HG03565 (cell line): ENCODE measurements at regions not wholly inside any gene's neighbourhood (a gene's known extent, or its start where the extent isn't known, plus 50 kb on each side); places are given as distances from the start of the nearest gene placed in this dataset.

Experiments
- ATAC-seq: cut with Tn5 transposase; IDR thresholded peaks from one replicate; pipeline ENCODE4 v1.9.1; 2021; ENCODE audit warnings: mild to moderate bottlenecking, moderate library complexity; ENCODE audit not compliant: unreplicated experiment

DNA sequence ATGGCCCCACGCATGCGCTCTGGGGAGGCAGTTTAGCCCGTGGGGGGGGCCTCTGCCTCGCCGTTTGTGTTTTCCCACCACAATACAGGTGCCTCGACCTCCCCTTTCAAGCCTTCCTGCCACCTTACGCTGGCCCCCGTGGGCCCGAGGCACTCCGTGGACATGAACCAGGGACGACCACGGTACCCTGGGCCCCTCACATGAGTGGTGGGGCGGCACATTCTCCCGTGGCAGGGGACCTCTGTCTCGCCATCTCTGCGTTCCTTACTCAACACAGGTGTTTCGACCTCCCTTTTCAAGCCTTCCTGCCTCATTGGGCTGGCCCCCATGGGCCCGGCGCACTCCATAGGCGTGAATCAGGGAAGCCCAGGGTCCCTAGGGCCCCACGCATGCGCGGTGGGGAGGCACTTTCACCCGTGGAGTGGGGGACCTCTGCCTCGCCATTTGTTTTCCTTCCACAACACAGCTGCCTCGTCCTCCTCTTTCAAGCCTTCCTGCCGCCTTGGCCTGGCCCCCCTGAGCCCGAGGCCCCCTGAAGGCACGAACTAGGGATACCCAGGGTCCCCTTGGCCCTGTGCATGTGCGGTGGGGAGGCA is 339.5 kb downstream of the ALG10 start:
- no peak for ATAC-seq

GRCh38 chr12:34363050-34363673 is 340.9 kb downstream of the ALG10 start:
- no peak for ATAC-seq

GRCh38 chr12:34368079-34368478 is 345.8 kb downstream of the ALG10 start:
- ATAC-seq, result no peak

GRCh38 chr12:34371050-34371449 is 348.8 kb downstream of the ALG10 start:
- ATAC-seq, result no peak

DNA sequence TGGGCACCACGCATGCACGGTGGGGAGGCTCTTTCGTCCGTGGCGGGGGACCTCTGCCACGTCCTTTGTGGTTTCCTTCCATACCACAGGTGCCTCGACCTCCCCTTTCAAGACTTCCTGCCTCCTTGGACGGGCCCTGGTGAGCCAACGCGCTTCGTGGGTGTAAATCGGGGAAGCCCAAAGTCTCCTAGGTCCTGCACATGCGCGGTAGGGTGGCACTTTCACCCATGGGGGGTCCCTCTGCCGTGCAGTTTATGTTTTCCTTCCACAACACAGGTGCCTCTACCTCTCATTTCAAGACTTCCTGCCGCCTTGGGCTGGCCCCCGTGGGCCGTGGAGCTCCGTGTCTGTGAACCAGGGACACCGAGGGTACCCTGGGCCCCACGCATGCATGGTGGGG is 349.7 kb downstream of the ALG10 start:
- no peak for ATAC-seq

DNA sequence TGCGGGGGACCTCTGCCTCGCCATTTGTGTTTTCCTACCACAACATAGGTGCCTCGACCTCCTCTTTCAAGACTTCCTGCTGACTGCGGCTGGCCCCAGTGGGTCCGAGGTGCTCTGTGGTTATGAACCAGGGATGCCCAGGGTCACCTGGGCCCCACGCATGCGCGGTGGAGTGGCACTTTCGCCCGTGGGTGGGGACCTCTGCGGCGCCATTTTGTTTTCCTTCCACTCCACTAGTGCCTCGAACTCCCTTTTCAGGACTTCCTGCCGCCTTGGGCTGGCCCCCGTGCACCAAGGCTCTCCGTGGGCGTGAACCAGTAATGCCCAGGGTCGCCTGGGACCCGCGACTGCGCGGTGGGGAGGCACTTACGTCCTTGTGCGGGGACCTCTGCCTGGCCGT is 351.6 kb downstream of the ALG10 start:
- ATAC-seq, result no peak

DNA sequence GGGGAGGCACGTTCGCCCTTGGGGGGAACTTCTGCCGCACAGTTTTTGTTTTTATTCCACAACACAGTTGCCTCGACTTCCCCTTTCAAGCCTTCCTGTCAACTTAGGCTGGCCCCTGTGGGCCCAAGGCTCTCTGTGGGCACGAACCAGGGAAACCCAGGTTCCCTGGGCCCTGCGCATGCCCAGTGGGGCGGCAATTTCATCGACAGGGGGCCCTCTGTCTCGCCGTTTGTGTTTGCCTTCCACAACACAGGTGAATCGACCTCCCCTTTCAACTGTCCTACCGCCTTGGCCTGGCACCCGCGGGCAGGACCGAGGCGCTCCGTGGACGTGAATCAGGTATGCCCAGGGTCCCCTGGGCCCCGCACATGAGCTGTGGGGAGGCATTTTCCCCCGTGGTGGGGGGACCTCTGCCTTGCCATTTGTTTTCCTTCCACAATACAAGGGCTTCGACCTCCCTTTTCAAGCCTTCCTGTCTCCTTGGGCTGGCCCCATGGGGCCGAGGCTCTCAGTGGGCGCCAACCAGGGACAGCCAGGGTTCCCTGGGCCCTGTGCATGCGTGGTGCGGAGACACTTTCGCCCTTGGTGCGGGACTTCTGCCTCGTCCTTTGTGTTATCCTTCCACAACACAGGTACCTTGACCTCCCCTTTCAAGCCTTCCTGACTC is 354.0 kb downstream of the ALG10 start:
- ATAC-seq, result no peak

- no peak for ATAC-seq
Measured at GRCh38 chr12:34377243-34378035, 355.1 kb downstream of the ALG10 start.

- no peak for ATAC-seq
Measured at GRCh38 chr12:34379142-34379541, 356.8 kb downstream of the ALG10 start.

GRCh38 chr12:34384693-34385092 is 362.4 kb downstream of the ALG10 start:
- ATAC-seq, result no peak

DNA sequence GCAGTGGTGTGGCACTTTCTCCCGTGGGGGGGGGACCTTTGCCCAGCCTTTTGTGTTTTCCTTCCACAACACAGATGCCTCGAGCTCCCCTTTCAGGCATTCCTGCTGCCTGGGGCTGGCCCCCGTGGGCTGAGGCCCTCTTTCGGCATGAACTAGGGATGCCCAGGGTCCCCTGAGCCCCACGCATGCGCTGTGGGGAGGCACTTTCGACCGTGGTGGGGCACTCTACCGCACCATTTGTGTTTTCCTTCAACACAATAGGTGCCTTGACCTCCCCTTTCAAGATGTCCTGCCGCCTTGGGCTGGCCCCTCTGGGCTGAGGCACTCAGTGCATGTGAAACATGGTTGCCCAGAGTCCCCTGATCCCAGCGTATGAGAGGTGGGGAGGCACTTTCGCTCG is 363.7 kb downstream of the ALG10 start:
- no peak for ATAC-seq

GRCh38 chr12:34386621-34387255 is 364.4 kb downstream of the ALG10 start:
- ATAC-seq, result no peak

- no peak for ATAC-seq
Measured at GRCh38 chr12:34387711-34388635, 365.7 kb downstream of the ALG10 start.

GRCh38 chr12:34388636-34389377 is 366.5 kb downstream of the ALG10 start:
- no peak for ATAC-seq

GRCh38 chr12:34389378-34390170 is 367.3 kb downstream of the ALG10 start:
- ATAC-seq, result no peak

DNA sequence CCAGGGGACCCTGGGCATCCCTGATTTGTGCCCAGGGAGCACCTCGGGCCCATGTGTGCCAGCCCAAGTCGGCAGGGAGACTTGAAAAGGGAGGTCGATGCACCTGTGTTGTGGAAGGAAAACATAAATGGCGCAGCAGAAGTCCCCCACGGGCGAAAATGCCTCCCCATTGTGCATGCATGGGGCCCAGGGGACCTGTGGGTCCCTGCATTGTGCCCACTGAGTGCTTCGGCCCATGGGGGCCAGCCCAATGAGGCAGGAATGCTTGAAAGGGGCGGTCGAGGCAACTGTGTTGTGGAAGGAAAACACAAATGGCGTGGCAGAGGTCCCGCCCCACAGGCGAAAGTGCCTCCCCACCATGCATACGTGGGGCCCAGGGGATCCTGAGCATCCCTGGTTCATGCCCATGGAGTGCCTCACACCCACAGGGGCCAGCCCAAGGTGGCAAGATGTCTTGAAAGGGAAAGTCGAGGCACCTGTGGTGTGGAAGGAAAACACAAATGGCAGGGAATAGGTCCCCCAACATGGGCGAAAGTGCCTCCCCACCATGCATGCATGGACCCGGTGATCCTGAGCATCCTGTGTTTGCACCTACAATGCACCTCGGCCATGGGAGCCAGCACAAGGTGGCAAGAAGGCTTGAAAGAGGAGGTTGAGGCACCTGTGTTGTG is 368.0 kb downstream of the ALG10 start:
- ATAC-seq, result no peak

GRCh38 chr12:34390846-34391700 is 368.8 kb downstream of the ALG10 start:
- ATAC-seq, result no peak
